ENCODE measurements at regions not wholly inside any gene's neighbourhood (a gene's known extent, or its start where the extent isn't known, plus 50 kb on each side); places are given as distances from the start of the nearest gene placed in this dataset.

DNA sequence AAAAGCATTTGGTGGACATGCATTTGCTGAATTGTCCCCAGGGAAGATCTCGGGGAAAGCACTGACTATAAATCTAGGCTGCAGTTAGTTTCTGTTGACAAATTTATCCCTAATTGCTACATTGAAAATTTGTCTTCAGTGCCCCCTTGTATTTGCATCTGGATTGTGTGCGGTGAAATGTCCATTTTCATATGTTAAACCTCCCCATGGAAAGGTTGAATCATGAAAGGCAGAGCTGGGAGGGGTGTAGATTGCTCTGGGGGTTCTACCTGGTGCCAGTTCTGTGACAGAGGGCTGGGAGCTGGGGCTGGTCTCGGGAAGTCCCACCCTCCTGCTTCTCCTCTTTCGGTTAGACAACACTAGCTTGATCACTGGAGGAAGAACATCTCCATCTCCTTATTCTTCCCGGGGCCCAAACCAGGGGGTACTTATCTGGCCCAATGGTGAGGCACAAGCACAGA, 101.9 kb downstream of the GADD45G start:
- H3K4me3 ChIP-seq, result no peak overlapping the region
- no peaks in the 10 kb centered on the region for H3K36me3 ChIP-seq
- no peaks in the 10 kb centered on the region for H3K9me3 ChIP-seq
- no peaks in the 10 kb centered on the region for H3K27me3 ChIP-seq
- in situ Hi-C loops (cut with MboI; ENCODE audit: low pct_ligation_motif_present in 1 of 4, low pct_unique_long_range_greater_than_20kb in 1 of 4, low sequenced_read_pairs in 3 of 4) (no loop called here), intact Hi-C loops (cut with DNase I; ENCODE audit: low total_unique reads) (no loop called here)
- 0 to 34% methylated on average over 1 to 5 of the region's 5 CpGs for WGBS, 2 donors (ENCODE audit: low coverage in 1 of 2)
- peaks cover 0 to 3% (median 0%) of the 10 kb centered on the region in 4 donors for H3K4me1 ChIP-seq
- peak overlapping the region in 1 of 4 donors; percentile 17 for H3K27ac ChIP-seq
- TF ChIP-seq POLR2A (IDR thresholded peaks at IDR 0.05) (no peak), POLR2AphosphoS5 (IDR thresholded peaks at IDR 0.05) (no peak), EP300 (IDR thresholded peaks at IDR 0.05; ENCODE audit: low read depth) (no peak)
- TF ChIP-seq, protein P1, sequence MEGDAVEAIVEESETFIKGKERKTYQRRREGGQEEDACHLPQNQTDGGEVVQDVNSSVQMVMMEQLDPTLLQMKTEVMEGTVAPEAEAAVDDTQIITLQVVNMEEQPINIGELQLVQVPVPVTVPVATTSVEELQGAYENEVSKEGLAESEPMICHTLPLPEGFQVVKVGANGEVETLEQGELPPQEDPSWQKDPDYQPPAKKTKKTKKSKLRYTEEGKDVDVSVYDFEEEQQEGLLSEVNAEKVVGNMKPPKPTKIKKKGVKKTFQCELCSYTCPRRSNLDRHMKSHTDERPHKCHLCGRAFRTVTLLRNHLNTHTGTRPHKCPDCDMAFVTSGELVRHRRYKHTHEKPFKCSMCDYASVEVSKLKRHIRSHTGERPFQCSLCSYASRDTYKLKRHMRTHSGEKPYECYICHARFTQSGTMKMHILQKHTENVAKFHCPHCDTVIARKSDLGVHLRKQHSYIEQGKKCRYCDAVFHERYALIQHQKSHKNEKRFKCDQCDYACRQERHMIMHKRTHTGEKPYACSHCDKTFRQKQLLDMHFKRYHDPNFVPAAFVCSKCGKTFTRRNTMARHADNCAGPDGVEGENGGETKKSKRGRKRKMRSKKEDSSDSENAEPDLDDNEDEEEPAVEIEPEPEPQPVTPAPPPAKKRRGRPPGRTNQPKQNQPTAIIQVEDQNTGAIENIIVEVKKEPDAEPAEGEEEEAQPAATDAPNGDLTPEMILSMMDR (IDR thresholded peaks at IDR 0.05), result no peak
- DNase-seq, result no peak

GRCh38 chr9:89710697-89711096, 105.9 kb downstream of the GADD45G start:
- Histone ChIP-seq H3K27me3 (no peaks in the 10 kb centered on the region), H3K27ac (peak overlapping the region in 2 of 4 donors; percentile 16 to 58), H3K36me3 (no peaks in the 10 kb centered on the region), H3K4me3 (no peak overlapping the region), H3K4me1 (peaks cover 0 to 3% (median 0%) of the 10 kb centered on the region in 4 donors), H3K9me3 (no peaks in the 10 kb centered on the region)
- 72% methylated on average over 6 of the region's 6 CpGs for WGBS, 2 donors (ENCODE audit: low coverage in 1 of 2)
- no peak for DNase-seq
- TF ChIP-seq POLR2A (IDR thresholded peaks at IDR 0.05), result no peak
- TF ChIP-seq, protein P1 (IDR thresholded peaks at IDR 0.05), result no peak
- no peak for TF ChIP-seq EP300 (IDR thresholded peaks at IDR 0.05; ENCODE audit: low read depth)
- peak in 1 of 3 donors; percentile 41 for TF ChIP-seq POLR2AphosphoS5 (IDR thresholded peaks at IDR 0.05)
- intact Hi-C loops (cut with DNase I; ENCODE audit: low total_unique reads), result no loop called here
- in situ Hi-C loops (cut with MboI; ENCODE audit: low pct_ligation_motif_present in 1 of 4, low pct_unique_long_range_greater_than_20kb in 1 of 4, low sequenced_read_pairs in 3 of 4), result no loop called here

GRCh38 chr9:89711866-89712265, 107.1 kb downstream of the GADD45G start:
- Histone ChIP-seq H3K4me1 (peaks cover 0 to 3% (median 0%) of the 10 kb centered on the region in 4 donors), H3K36me3 (no peaks in the 10 kb centered on the region), H3K27me3 (no peaks in the 10 kb centered on the region), H3K4me3 (no peak overlapping the region), H3K27ac (no peak overlapping the region), H3K9me3 (no peaks in the 10 kb centered on the region)
- in situ Hi-C loops (cut with MboI; ENCODE audit: low pct_ligation_motif_present in 1 of 4, low pct_unique_long_range_greater_than_20kb in 1 of 4, low sequenced_read_pairs in 3 of 4), result no loop called here
- WGBS, 2 donors (ENCODE audit: low coverage in 1 of 2), result 37 to 92% methylated on average over 2 to 5 of the region's 5 CpGs
- intact Hi-C loops (cut with DNase I; ENCODE audit: low total_unique reads), result no loop called here
- DNase-seq, result no peak
- no peak for TF ChIP-seq EP300 (IDR thresholded peaks at IDR 0.05; ENCODE audit: low read depth)
- TF ChIP-seq POLR2A (IDR thresholded peaks at IDR 0.05), result no peak
- TF ChIP-seq, protein P1 (IDR thresholded peaks at IDR 0.05), result no peak
- TF ChIP-seq POLR2AphosphoS5 (IDR thresholded peaks at IDR 0.05), result no peak

GRCh38 chr9:89712283-89712682, 107.5 kb downstream of the GADD45G start:
- DNase-seq, result no peak
- H3K27me3 ChIP-seq, result no peaks in the 10 kb centered on the region
- no peak overlapping the region for H3K27ac ChIP-seq
- no peak for TF ChIP-seq POLR2A (IDR thresholded peaks at IDR 0.05)
- no peak for TF ChIP-seq EP300 (IDR thresholded peaks at IDR 0.05; ENCODE audit: low read depth)
- TF ChIP-seq, protein P1 (IDR thresholded peaks at IDR 0.05), result no peak
- no peak for TF ChIP-seq POLR2AphosphoS5 (IDR thresholded peaks at IDR 0.05)
- no peak overlapping the region for H3K4me3 ChIP-seq
- 67 to 71% methylated on average over 1 to 5 of the region's 5 CpGs for WGBS, 2 donors (ENCODE audit: low coverage in 1 of 2)
- intact Hi-C loops (cut with DNase I; ENCODE audit: low total_unique reads), result no loop called here
- H3K4me1 ChIP-seq, result peaks cover 0 to 3% (median 0%) of the 10 kb centered on the region in 4 donors
- no peaks in the 10 kb centered on the region for H3K9me3 ChIP-seq
- in situ Hi-C loops (cut with MboI; ENCODE audit: low pct_ligation_motif_present in 1 of 4, low pct_unique_long_range_greater_than_20kb in 1 of 4, low sequenced_read_pairs in 3 of 4), result no loop called here
- no peaks in the 10 kb centered on the region for H3K36me3 ChIP-seq
